ENCODE measurements at regions not wholly inside any gene's neighbourhood (a gene's known extent, or its start where the extent isn't known, plus 50 kb on each side); places are given as distances from the start of the nearest gene placed in this dataset.

- TF ChIP-seq CTCF (IDR thresholded peaks at IDR 0.05): no peak
- no peak for TF ChIP-seq POLR2A (IDR thresholded peaks at IDR 0.05)
Measured at GRCh38 chr11:95485115-95485900, 254.3 kb upstream of the SESN3 start.
